ENCODE measurements at regions not wholly inside any gene's neighbourhood (a gene's known extent, or its start where the extent isn't known, plus 50 kb on each side); places are given as distances from the start of the nearest gene placed in this dataset.

DNA sequence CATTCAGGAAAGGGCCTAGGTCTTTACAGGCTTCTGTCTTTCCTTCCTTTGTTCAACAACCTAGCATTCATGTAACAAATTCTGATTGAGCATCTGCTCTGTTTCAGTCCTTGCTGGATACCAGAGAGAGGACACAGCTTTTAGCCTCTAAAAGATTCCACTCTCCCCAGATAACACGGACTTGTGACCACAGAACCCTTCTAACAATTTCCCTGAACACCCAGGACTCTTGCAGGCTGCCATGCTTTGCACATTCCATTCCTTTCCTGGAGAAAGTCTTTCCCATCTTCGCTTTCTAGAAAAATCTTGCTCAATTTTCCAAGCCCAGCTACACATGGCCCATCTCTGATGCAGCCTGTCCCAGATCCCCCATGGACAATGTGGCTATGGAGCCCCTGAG lies 310.9 kb downstream of the ACTL7B start:
- DNase-seq (ENCODE audit: extremely low spot score), result no peak
- Histone ChIP-seq H3K36me3 (no peaks in the 10 kb centered on the region), H3K27ac (replicated peaks in 1 of 4) (no peak overlapping the region), H3K9me3 (no peaks in the 10 kb centered on the region), H3K4me1 (no peaks in the 10 kb centered on the region), H3K4me3 (no peak overlapping the region), H3K27me3 (no peaks in the 10 kb centered on the region)
- intact Hi-C loops (cut with DNase I), result no loop called here
- TF ChIP-seq POLR2AphosphoS5 (IDR thresholded peaks at IDR 0.05), result no peak
- no peak for TF ChIP-seq POLR2A (IDR thresholded peaks at IDR 0.05; ENCODE audit: low read depth)
- no peak for TF ChIP-seq EP300 (IDR thresholded peaks at IDR 0.05)
- TF ChIP-seq, protein P1, sequence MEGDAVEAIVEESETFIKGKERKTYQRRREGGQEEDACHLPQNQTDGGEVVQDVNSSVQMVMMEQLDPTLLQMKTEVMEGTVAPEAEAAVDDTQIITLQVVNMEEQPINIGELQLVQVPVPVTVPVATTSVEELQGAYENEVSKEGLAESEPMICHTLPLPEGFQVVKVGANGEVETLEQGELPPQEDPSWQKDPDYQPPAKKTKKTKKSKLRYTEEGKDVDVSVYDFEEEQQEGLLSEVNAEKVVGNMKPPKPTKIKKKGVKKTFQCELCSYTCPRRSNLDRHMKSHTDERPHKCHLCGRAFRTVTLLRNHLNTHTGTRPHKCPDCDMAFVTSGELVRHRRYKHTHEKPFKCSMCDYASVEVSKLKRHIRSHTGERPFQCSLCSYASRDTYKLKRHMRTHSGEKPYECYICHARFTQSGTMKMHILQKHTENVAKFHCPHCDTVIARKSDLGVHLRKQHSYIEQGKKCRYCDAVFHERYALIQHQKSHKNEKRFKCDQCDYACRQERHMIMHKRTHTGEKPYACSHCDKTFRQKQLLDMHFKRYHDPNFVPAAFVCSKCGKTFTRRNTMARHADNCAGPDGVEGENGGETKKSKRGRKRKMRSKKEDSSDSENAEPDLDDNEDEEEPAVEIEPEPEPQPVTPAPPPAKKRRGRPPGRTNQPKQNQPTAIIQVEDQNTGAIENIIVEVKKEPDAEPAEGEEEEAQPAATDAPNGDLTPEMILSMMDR (IDR thresholded peaks at IDR 0.05), result no peak
- WGBS, result 95% methylated on average over 2 of the region's 2 CpGs

DNA sequence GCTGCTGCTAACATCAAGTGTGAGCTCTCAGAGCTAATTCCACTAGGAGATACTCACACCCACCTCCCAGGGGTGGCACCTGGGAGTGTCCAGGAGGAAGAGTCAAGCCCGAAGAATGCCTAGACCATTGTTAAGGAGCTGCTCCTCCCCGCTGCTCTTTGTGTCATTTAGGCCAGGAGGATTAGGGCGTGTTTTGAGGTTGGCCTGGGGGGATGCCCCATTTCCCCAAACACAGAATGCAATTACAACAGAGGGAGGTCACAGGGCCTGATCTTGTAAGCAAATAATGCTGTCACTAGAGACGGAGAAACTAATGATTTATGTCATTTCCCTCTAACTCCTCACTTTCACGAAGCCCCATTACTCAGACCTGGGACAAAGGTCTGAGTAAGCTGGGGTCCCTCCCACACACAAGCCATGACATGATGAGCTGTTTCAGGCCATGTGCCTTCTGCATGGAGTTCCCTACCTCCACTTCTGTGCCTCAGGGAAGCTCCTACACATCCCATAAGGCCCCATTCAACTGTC lies 312.5 kb downstream of the ACTL7B start:
- DNase-seq (ENCODE audit: extremely low spot score), result no peak
- Histone ChIP-seq H3K27ac (replicated peaks in 1 of 4) (no peak overlapping the region), H3K9me3 (no peaks in the 10 kb centered on the region), H3K36me3 (no peaks in the 10 kb centered on the region), H3K27me3 (no peaks in the 10 kb centered on the region), H3K4me3 (no peak overlapping the region), H3K4me1 (no peaks in the 10 kb centered on the region)
- intact Hi-C loops (cut with DNase I), result no loop called here
- no peak for TF ChIP-seq EP300 (IDR thresholded peaks at IDR 0.05)
- TF ChIP-seq POLR2A (IDR thresholded peaks at IDR 0.05; ENCODE audit: low read depth), result no peak
- TF ChIP-seq, protein P1 (IDR thresholded peaks at IDR 0.05), result no peak
- 65% methylated on average over 5 of the region's 5 CpGs for WGBS

DNA sequence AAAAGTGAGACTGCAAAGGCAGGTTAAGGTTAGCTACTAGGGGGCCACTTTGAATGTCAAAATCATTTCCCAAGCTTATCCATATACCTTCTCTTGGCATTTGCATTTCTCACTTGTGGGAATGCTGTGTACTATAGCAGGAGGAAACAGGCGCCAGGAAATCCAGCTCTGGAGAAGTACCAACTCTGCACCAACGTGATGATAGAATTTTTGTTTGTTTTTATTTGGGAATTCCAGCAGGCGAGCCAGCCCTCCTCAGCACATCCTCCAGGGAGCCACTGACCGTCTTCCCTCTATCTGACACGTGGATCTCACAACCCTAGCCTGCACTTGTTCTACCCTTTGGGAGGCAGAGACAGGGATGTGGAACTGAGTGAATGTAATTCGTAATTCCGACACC lies 318.0 kb downstream of the ACTL7B start:
- H3K9me3 ChIP-seq, result no peaks in the 10 kb centered on the region
- H3K4me1 ChIP-seq, result peaks cover 0 to 5% (median 0%) of the 10 kb centered on the region in 4 donors
- H3K27ac ChIP-seq (replicated peaks in 1 of 4), result no peak overlapping the region
- intact Hi-C loops (cut with DNase I), result no loop called here
- no peak for DNase-seq (ENCODE audit: extremely low spot score)
- WGBS, result 58% methylated on average over 7 of the region's 7 CpGs
- TF ChIP-seq POLR2AphosphoS5 (IDR thresholded peaks at IDR 0.05) (no peak), EP300 (IDR thresholded peaks at IDR 0.05) (no peak), POLR2A (IDR thresholded peaks at IDR 0.05; ENCODE audit: low read depth) (no peak)
- TF ChIP-seq, protein P1 (IDR thresholded peaks at IDR 0.05), result no peak
- no peaks in the 10 kb centered on the region for H3K27me3 ChIP-seq
- no peak overlapping the region for H3K4me3 ChIP-seq
- no peaks in the 10 kb centered on the region for H3K36me3 ChIP-seq

DNA sequence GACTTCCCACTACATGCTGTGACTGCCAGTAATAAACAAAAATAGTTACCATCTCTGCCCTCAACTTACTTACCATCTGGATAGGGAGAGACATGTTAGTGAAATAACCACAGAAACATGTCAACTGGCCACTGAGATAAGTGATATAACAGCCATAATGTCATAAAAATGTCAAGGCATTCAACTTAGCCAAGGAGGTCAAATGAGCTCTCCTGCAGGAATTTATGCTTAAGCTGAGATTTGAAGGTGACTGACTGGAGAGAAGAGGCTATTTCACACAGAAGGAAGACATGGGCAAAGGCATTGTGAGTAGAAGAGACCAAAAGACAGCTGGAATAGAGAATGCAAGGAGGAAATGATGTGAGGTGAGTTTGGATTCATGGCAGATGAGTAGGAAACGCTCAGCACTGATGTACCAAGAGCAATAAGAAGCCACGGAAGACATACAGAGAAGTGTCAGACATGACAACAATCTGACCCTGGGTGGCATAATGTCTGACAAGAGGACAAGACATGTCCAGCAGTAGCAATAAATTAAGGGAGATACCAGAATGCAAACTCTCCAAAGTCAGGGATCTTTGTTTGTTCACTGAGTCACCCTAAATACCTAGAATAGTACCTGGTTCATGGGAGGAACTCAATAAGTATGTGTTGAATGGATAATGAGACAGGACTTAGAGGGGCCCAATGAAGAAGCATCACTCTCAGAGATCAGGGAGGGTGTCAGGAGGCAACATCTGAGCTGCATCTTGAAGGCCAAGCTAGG lies 318.8 kb downstream of the ACTL7B start:
- Histone ChIP-seq H3K36me3 (no peaks in the 10 kb centered on the region), H3K9me3 (no peaks in the 10 kb centered on the region), H3K4me3 (no peak overlapping the region), H3K27me3 (no peaks in the 10 kb centered on the region), H3K27ac (replicated peaks in 1 of 4) (no peak overlapping the region), H3K4me1 (peaks cover 0 to 5% (median 0%) of the 10 kb centered on the region in 4 donors)
- DNase-seq (ENCODE audit: extremely low spot score), result no peak
- TF ChIP-seq, protein P1 (IDR thresholded peaks at IDR 0.05), result no peak
- no peak for TF ChIP-seq POLR2AphosphoS5 (IDR thresholded peaks at IDR 0.05)
- no peak for TF ChIP-seq POLR2A (IDR thresholded peaks at IDR 0.05; ENCODE audit: low read depth)
- no peak for TF ChIP-seq EP300 (IDR thresholded peaks at IDR 0.05)
- intact Hi-C loops (cut with DNase I), result no loop called here
- WGBS, result 86% methylated on average over 2 of the region's 2 CpGs
